Sigmoid colon (tissue), 4 donors: ENCODE measurements at regions not wholly inside any gene's neighbourhood (a gene's known extent, or its start where the extent isn't known, plus 50 kb on each side); places are given as distances from the start of the nearest gene placed in this dataset.

ENCODE experiments used
- POLR2A ChIP-seq, 2 donors: fragments of 450-650 bp; IDR thresholded peaks; one replicate each; pipeline ENCODE4 v1.6.1; 2016; ENCODE audit warnings: antibody characterized with exemption in 2 of 2, mild to moderate bottlenecking in 2 of 2, moderate library complexity in 2 of 2
- POLR2AphosphoS5 ChIP-seq, 4 donors: sonication (generic); formaldehyde crosslinking; IDR thresholded peaks; one replicate each; pipeline ENCODE4 v1.6.1; 2017; ENCODE audit warnings: antibody characterized with exemption in 4 of 4
- TF ChIP-seq, protein P1 (sequence below), 4 experiments: fragments of 450-650 bp in 3 of 4; fragments of 200-600 bp in 1 of 4; IDR thresholded peaks; one replicate each; pipeline ENCODE4 v1.5.1; 2016 to 2019; ENCODE audit warnings: antibody characterized with exemption in 4 of 4, mild to moderate bottlenecking in 3 of 4, moderate library complexity in 2 of 4

DNA sequence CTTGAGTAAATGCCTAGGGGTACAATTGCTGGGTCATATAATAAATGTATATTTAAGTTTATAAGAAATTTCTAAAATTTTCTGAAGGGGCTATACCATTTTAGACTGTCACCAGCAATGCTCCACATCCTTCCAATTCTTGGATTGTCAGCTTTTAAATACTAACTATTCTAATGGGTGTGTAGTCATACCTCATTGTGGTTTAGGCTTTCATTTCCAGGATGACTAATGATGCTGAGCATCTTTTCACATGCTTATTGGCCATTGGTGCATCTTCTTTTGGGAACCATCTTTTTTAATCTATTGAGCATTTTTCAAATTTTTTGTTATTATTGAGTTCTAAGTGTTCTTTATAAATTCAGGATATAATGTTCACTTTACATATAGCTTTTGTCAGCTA, 52.5 kb upstream of the CORO2B start:
- TF ChIP-seq, protein P1, sequence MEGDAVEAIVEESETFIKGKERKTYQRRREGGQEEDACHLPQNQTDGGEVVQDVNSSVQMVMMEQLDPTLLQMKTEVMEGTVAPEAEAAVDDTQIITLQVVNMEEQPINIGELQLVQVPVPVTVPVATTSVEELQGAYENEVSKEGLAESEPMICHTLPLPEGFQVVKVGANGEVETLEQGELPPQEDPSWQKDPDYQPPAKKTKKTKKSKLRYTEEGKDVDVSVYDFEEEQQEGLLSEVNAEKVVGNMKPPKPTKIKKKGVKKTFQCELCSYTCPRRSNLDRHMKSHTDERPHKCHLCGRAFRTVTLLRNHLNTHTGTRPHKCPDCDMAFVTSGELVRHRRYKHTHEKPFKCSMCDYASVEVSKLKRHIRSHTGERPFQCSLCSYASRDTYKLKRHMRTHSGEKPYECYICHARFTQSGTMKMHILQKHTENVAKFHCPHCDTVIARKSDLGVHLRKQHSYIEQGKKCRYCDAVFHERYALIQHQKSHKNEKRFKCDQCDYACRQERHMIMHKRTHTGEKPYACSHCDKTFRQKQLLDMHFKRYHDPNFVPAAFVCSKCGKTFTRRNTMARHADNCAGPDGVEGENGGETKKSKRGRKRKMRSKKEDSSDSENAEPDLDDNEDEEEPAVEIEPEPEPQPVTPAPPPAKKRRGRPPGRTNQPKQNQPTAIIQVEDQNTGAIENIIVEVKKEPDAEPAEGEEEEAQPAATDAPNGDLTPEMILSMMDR (IDR thresholded peaks at IDR 0.05): no peak
- TF ChIP-seq POLR2A (IDR thresholded peaks at IDR 0.05) (no peak), POLR2AphosphoS5 (IDR thresholded peaks at IDR 0.05) (no peak)
